ENCODE measurements at regions not wholly inside any gene's neighbourhood (a gene's known extent, or its start where the extent isn't known, plus 50 kb on each side); places are given as distances from the start of the nearest gene placed in this dataset.

DNA sequence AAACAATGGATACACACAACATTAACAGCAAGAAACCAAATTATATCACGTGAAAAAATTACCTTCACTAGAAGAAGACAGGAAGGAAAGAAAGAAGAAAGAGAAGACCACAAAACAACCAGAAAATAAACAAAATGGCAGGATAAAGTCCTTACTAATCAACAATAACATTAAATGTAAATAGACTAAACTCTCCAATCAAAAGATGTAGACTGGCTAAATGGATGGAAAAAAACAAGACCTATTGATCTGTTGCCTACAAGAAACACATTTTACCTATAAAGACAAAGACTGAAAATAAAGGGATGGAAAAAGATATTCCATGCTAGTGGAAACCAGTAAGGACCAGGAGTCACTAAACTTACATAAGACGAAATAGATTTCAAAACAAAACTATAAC lies 167.0 kb upstream of the ZC3H15 start:
- TF ChIP-seq, protein P1, sequence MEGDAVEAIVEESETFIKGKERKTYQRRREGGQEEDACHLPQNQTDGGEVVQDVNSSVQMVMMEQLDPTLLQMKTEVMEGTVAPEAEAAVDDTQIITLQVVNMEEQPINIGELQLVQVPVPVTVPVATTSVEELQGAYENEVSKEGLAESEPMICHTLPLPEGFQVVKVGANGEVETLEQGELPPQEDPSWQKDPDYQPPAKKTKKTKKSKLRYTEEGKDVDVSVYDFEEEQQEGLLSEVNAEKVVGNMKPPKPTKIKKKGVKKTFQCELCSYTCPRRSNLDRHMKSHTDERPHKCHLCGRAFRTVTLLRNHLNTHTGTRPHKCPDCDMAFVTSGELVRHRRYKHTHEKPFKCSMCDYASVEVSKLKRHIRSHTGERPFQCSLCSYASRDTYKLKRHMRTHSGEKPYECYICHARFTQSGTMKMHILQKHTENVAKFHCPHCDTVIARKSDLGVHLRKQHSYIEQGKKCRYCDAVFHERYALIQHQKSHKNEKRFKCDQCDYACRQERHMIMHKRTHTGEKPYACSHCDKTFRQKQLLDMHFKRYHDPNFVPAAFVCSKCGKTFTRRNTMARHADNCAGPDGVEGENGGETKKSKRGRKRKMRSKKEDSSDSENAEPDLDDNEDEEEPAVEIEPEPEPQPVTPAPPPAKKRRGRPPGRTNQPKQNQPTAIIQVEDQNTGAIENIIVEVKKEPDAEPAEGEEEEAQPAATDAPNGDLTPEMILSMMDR (conservative IDR thresholded peaks at IDR 0.05; ENCODE audit: low read length): no peak
- TF ChIP-seq EZH2phosphoT487 (IDR thresholded peaks at IDR 0.05; ENCODE audit: borderline replicate concordance): no peak

All from Loucy (cell line).